ENCODE measurements at regions not wholly inside any gene's neighbourhood (a gene's known extent, or its start where the extent isn't known, plus 50 kb on each side); places are given as distances from the start of the nearest gene placed in this dataset.

DNA sequence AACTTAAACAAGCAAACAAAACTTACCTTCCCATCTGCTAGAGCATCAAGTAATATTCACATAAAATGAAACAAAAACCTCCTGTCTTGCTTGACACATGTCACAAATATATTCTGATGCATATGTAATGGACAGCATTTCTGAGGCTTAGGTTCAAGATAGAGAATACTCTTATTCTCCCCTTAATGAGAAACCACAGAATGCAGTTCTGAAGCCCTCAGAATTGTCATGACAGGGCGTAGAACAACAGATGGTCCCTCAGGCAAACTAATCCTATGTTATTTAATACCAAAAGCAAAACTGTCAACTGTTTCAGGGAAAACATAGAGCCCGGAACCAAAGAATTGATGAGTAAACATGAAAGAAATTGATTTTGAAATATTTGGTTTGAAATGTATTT, 229.9 kb upstream of the RIOK2 start:
- no peak for DNase-seq (ENCODE audit: low spot score)
- TF ChIP-seq, protein P1, sequence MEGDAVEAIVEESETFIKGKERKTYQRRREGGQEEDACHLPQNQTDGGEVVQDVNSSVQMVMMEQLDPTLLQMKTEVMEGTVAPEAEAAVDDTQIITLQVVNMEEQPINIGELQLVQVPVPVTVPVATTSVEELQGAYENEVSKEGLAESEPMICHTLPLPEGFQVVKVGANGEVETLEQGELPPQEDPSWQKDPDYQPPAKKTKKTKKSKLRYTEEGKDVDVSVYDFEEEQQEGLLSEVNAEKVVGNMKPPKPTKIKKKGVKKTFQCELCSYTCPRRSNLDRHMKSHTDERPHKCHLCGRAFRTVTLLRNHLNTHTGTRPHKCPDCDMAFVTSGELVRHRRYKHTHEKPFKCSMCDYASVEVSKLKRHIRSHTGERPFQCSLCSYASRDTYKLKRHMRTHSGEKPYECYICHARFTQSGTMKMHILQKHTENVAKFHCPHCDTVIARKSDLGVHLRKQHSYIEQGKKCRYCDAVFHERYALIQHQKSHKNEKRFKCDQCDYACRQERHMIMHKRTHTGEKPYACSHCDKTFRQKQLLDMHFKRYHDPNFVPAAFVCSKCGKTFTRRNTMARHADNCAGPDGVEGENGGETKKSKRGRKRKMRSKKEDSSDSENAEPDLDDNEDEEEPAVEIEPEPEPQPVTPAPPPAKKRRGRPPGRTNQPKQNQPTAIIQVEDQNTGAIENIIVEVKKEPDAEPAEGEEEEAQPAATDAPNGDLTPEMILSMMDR (IDR thresholded peaks at IDR 0.05): no peak
- H3K27me3 ChIP-seq (replicated peaks; ENCODE audit: insufficient read depth): no peaks in the 10 kb centered on the region

DNA sequence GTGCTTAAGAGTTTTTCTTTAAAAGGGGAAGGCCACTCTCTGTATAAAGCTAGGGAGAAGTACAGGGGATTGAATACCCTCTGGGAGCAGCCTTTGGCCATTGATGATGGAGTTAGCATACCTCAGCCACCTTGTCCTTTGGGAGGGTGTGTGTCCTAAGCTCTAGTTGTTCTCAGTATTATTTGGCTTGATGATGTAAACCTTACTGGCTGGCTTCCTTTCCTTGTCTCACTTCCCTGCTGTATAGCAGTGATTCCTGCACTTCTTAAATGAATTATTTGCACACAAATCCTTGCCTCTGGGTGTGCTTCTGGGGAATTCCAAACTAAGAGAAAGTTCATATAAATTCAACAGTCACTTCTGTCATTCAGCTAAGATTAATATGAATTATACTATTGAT, 234.9 kb upstream of the RIOK2 start:
- H3K36me3 ChIP-seq: no peaks in the 10 kb centered on the region
- ATAC-seq (ENCODE audit: insufficient number of reproducible peaks, low FRiP score, low read depth): no peak
- no peak overlapping the region for H3K4me3 ChIP-seq

More for the DNA sequence above, 229.9 kb upstream of the RIOK2 start:
- H3K4me1 ChIP-seq (ENCODE audit: control insufficient read depth in 1 of 2, low read depth in 2 of 2): no peaks in the 10 kb centered on the region
- no peaks in the 10 kb centered on the region for H3K9me3 ChIP-seq
- no peak overlapping the region for H3K27ac ChIP-seq
- H3K4me3 ChIP-seq: no peak overlapping the region
- no peak for ATAC-seq (ENCODE audit: insufficient number of reproducible peaks, low FRiP score, low read depth)
- H3K36me3 ChIP-seq: no peaks in the 10 kb centered on the region

DNA sequence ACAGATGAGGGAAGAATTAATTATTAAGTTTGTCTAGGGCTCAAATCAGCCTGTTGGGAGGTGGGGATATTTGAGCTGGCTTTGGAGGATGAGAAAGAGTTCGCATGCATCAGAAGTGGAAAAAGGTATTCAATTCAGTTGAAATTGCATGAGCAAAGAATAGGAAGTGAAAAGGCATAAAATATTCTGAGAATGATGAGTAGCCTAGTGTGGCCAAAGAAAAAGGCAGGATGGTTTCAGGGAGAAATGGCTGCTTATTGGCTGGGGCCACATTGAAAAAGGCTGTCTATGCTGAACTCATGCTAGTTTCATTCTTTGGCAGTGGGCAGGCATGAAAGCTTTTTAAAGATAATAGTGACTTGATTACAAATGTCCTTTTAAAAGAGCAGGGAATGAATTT, 235.4 kb upstream of the RIOK2 start:
- Histone ChIP-seq H3K4me1 (ENCODE audit: control insufficient read depth in 1 of 2, low read depth in 2 of 2) (no peaks in the 10 kb centered on the region), H3K9me3 (no peaks in the 10 kb centered on the region), H3K36me3 (no peaks in the 10 kb centered on the region), H3K27ac (no peak overlapping the region), H3K27me3 (replicated peaks; ENCODE audit: insufficient read depth) (no peaks in the 10 kb centered on the region), H3K4me3 (no peak overlapping the region)
- DNase-seq (ENCODE audit: low spot score) (no peak), ATAC-seq (ENCODE audit: insufficient number of reproducible peaks, low FRiP score, low read depth) (no peak)
- TF ChIP-seq, protein P1 (IDR thresholded peaks at IDR 0.05): no peak

More for the DNA sequence above, 234.9 kb upstream of the RIOK2 start:
- DNase-seq (ENCODE audit: low spot score): no peak
- Histone ChIP-seq H3K27ac (no peak overlapping the region), H3K9me3 (no peaks in the 10 kb centered on the region), H3K27me3 (replicated peaks; ENCODE audit: insufficient read depth) (no peaks in the 10 kb centered on the region), H3K4me1 (ENCODE audit: control insufficient read depth in 1 of 2, low read depth in 2 of 2) (no peaks in the 10 kb centered on the region)
- TF ChIP-seq, protein P1 (IDR thresholded peaks at IDR 0.05): no peak

DNA sequence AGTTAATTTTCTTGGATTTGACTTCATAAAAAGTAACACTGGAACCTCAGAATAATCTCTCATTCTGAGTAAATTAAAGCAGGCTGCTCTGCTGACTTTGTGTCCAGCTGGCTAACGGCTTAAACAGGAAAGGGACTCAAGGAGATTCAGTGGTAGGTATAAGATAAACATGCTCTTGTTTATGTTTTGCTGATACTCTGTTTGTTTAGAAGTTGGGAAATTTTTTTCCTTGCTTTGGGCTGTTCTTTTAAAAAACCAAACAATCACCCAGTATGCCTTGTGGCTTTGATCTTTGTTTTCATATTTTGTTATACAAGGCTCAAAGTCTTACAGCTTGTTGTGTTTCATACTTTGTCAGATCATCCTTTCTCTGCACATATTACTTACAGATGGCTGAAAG, 237.6 kb upstream of the RIOK2 start:
- Histone ChIP-seq H3K27ac (no peak overlapping the region), H3K9me3 (no peaks in the 10 kb centered on the region), H3K36me3 (no peaks in the 10 kb centered on the region), H3K4me3 (no peak overlapping the region), H3K4me1 (ENCODE audit: control insufficient read depth in 1 of 2, low read depth in 2 of 2) (no peaks in the 10 kb centered on the region), H3K27me3 (replicated peaks; ENCODE audit: insufficient read depth) (no peaks in the 10 kb centered on the region)
- ATAC-seq (ENCODE audit: insufficient number of reproducible peaks, low FRiP score, low read depth) (no peak), DNase-seq (ENCODE audit: low spot score) (no peak)
- TF ChIP-seq, protein P1 (IDR thresholded peaks at IDR 0.05): no peak

DNA sequence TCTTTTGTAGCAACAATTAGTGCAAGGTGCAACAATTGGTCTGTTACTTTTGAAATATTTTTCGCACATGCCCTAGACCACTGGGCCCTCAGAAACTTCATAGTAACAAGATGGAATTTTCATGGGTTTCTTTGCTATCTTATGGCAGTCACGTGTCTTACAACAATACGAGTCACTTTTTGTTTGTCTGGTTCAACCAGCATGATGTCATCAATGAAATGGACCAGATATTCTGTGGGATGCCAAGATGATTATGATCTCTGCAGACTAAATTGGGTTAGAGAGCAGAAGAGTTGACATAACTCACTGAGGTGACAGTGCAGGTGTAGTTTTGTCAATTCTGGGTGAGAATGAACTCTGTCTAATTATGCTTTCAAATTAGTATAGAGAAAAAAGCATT, 239.6 kb upstream of the RIOK2 start:
- Histone ChIP-seq H3K4me3 (no peak overlapping the region), H3K4me1 (ENCODE audit: control insufficient read depth in 1 of 2, low read depth in 2 of 2) (no peaks in the 10 kb centered on the region), H3K27ac (no peak overlapping the region), H3K36me3 (no peaks in the 10 kb centered on the region), H3K27me3 (replicated peaks; ENCODE audit: insufficient read depth) (no peaks in the 10 kb centered on the region), H3K9me3 (no peaks in the 10 kb centered on the region)
- no peak for ATAC-seq (ENCODE audit: insufficient number of reproducible peaks, low FRiP score, low read depth)
- TF ChIP-seq, protein P1 (IDR thresholded peaks at IDR 0.05): no peak
- DNase-seq (ENCODE audit: low spot score): no peak

Data from thoracic aorta (tissue), 2 donors.